SK-N-DZ (cell line): ENCODE measurements at regions not wholly inside any gene's neighbourhood (a gene's known extent, or its start where the extent isn't known, plus 50 kb on each side); places are given as distances from the start of the nearest gene placed in this dataset.

Source experiments
- DNase-seq: peaks from one replicate; pipeline ENCODE4 v3.0.0-alpha.2; 2015; ENCODE audit warnings: low spot score

DNA sequence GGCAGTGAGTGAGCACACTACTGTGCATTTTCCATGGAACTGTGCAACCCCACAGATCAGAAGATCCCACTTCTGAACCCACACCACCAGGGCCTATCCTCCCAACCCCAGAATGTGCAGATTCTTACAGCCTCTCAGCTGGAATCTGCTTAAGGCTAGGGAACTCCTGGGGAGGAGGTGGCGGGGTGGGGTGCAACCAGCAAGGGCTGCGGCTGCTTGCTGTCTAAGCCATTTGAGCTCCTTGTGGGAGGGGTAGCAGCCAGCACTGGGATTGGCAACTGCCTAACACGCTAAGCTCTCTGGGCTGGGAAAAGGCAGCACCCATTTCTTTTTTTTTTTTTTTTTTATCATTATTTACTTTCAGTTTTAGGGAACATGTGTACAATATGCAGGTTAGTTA lies 353.3 kb downstream of the RAB28 start:
- no peak for DNase-seq

DNA sequence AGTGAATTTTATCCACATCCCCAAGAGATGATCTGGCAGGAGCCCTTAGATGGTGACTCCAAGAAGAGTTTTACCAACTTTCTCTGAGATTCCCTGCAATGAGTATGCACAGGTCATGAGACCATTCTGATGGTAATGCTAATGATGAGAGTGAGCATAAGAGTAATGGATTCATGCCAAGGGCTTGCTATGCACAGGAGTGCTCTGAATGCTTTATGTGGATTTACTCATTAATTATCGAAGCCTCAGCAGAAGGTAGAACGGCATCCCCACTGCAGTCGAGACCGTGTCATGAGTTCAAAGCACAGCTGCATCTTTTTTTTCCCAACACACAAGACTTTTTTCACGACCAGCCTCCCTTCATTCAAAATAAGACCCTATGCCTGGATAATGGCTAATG lies 355.0 kb downstream of the RAB28 start:
- no peak for DNase-seq

DNA sequence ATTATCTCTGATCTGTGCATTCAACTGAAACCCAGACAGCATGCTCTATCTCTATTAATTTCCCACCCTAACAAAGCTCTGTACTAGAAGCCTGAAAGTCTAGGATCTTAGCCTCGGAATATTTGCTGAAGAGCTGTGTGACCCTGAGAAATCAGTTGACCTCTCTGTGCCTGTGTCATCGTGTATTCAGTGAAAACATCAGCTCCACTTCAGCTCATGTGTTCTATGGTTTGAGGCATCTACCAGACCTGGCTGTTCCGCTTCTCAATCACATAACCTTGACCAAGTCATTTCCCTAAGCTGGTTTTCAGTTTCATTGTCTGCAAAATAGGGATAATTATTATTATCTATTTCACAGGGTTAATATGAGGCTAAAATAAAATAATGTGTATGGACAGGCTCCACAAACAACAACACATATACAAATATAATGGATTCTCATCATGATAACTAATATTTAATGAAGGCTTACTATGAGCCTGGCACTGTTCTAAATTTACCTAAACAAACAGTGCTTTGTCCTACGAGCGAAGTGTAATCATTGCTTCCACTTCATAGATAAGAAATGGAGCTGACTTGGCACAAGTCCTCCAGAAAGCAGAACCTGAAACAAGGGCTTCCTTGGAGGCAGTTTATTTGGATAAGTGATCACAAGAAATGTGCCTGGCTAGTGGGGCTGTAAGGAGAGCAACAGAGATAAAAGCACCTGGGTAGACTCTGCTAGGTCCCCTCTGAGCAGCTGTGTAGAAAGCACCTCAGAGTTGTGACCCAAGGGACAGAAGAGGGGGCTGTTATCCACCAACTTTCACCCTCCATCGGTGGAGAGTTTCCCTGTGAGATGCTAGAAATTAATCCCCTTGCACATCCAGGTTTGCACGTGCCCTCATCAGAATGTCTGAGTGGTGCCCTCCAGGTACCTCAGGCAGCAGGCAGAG lies 356.9 kb downstream of the RAB28 start:
- DNase-seq: no peak

DNA sequence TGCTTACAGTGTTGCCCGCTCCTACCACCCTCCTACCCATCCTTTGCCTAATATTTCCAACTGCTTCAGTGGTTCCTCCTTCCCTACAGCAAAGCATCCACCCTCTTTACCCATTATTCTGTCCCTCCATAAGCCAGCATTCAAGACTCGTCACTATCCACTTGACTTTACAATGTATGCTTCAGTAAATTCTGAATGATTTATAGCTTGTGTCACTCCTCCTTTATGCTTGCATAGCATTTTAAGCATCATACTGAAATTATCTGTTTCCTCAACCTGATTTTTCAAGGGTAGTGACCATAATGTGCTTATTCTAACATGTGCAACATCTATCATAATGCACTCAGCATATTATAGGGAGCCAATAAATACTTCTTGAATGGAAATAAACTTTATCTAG lies 365.5 kb downstream of the RAB28 start:
- no peak for DNase-seq

DNA sequence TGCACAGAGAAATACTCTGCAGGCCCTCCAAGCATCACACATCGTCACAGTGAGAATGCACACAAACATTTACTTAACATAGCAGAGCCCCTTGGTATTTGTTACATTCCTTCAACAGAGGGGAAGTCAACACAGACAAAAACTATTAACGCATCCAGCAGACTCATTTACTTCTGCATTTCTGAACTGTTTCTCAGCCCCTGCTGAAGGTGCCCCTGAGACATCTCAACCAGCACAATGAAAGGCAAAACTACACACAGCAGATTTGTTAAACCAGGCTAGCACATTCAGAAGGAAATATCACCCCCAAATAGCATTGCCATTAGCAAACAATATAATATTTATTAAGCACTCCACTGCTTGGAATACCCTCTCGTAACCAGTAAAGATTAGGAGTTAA lies 367.0 kb downstream of the RAB28 start:
- no peak for DNase-seq

DNA sequence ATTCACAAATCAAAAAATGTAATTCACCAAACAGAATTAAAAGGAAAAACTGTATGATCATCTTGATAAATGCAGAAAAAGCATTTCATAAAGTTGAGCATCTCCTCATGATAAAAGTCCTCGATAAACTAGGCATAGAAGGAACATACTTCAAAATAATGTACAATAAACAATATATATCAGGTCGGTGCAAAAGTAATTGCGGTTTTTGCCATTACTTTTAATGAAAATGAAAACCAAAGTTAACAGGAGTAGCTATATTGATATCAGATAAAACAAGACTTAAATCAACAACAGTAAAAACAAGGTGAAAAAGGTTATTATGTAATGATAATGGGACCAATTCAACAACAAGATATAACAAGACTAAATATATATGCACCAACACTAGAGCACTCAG lies 372.1 kb downstream of the RAB28 start:
- no peak for DNase-seq

DNA sequence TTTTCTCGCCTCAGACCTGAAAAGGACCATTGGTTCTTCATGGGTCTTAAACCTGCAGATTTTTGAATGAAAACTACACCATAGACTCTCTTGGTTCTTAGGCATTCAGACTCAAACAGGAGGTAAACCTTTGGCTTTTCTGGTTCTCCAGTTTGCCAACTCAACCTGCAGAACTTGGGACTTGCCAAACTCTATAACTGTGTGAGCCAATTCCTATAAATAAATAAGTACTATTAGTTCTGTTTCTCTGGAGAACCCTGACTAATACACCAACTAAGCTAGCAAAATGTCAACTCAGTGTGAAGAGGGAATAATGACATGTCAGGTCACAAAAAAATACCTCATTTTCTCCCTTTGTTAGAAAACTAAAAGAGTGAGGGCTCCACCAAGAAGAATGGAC lies 374.6 kb downstream of the RAB28 start:
- no peak for DNase-seq

DNA sequence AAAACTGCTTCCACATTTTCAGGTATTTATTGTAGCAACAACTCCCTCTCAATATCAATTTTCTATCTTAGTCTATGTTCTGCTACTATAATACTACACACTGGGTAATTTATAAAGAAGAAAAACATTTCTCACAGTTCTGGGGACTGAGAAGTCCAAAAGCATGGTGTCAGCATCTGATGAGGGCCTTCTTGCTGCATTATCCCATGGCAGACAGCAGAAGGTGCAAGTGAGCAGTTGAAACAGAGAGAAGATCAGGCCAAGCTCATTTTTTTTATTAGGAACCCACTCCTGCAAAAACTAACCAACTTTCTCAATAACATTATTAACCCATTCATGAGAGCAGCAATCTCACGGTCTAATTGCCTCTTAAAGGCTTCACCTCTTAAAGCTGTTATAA lies 376.0 kb downstream of the RAB28 start:
- no peak for DNase-seq

DNA sequence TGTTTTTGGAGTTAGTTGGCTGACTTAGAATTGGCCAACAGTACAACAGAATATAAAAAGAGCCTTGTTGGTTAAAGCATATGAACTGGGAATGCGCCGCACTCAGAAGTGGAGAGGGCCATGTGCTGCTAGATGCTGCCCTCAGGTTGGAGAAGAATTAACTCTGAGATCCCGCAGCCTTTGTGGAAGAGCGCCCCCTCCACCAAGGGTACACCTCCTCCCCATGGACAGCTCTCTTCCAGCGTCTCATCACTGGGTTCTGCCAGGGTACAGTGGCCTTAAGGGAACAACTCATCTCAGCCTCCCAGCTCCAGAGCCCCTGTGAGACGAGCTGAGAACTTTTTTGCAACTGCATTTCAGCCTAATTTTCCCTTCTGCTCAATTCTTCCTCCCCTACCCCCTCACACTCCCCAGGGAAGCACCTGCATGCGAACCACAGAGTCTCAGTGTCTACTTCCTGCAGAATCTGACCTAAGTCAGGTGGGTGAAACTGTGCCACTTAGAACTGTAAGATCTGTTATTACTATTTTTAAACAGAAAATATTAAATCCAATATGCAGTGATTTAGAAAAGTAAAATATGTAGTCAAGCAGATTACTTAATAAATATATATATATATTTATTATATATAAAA lies 380.6 kb downstream of the RAB28 start:
- DNase-seq: no peak

DNA sequence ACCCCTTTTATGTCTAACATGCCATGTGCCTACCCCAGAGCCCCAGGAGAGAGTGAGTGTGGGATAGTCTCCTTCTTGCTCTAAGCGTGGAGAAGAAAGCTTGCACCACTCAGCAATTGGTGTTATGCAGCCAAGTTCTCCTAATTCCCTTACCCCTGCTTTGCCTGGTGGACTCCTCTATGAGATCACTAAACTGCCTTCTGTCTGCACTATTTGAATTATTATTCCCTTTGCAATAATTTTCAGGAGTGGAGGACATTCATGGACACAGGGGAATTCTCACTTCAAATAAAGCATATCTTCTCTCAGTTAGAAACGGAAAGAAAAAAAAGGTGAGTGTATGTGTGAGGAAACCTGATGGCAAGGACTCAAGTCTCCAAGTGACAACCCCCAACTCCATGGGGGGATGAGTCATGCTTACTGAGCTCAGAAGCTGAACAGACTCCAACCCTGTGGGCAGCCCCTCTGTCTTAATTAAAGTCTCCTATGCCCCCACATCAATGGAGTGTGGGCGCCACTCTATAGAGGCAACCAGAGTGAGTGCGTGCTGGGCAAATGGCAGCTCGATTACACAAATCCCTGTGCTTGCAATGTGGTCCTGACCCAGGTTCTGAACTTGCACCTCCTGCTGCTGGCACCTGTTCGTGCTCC lies 381.9 kb downstream of the RAB28 start:
- DNase-seq: no peak

DNA sequence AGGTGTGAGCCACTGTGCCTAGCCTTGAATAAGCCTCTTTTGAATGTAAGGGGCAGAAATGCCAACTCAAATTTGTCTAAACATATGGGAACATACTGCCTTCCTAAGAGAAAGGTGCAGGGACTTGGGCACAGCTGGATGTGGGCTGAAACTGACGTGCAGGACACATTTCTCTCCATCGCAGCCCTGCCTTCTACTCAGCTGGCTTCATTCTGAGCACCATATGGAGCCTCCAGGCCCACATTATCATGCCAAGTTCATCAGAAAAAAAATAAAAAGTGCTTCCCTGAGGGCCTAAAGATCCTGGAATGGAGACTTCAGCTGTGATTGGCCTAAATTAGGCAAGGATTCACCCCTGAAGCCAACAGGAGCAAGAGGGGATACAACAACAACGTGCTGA lies 386.2 kb downstream of the RAB28 start:
- DNase-seq: no peak

DNA sequence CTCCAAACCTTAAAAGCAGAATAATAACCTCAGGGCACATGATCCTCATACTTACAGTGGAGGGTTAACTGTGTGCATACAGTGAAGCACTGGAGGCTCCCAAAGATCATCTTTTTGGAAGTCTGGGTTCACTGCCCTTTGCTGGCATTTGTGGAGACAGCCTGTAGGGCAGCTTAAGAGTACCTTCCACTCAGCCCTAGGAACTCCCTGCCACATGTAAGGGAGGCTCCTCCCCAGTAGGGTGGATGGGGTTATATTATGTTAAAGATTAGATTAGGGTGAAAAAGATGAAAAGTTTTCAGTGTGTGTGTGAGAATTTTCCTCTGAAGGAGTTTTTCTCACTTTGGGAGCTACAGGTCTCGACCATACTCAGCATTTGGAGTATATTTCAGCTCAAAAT lies 388.4 kb downstream of the RAB28 start:
- DNase-seq: no peak

DNA sequence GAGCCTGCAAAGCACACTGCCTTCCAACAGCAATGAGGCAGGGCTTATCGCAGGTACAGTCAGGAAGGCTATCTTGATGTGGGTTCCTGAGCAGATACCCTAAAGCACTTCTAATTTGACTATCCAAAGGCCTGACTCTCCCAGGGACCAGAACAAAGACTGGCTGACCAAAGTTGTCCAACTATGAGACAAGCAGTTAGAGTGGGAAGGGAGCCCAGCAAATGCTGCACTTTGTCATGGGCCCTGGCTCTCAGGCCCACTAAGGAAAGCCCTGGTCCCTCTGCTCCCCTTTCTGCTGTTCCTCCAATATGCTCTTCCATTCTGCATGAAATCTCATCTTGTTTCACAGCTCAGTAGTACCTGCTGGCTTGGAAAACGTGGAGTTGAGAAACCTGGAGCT lies 391.0 kb downstream of the RAB28 start:
- DNase-seq: no peak

DNA sequence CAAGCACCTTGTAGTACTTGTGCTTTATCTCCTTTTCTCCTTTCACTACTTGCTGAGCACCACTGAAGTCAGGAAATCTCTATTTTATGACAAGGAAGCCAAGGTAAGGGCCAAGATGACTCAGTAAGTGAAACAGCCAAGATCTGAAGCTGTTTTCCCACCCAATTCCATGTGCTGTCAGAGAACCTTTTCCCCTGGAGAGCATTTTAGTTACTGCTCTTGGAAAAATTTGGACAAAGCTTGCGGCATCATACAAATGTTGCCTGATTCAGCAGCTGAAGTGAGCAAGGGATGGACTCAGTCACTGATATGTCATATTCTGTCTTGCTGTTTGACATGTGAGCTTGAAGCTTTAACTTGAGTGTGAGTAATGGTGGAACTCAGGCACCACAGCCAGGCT lies 391.4 kb downstream of the RAB28 start:
- no peak for DNase-seq

DNA sequence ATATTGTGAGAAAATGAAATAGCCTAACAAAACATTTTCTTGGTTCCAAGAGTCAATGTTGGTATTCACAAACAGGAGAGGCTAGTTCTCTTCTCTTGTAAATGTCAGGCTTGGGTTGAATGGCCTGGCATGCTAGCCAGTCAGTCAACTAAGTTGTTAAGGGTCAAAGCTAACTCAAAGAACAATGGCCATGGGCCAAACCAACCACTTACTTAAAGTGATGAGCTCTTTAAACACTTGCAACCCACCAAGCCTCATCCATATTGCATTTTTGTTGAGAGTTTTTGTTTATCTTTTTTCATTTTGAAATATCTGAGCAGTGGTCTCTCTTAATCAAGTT lies 394.5 kb downstream of the RAB28 start:
- no peak for DNase-seq

DNA sequence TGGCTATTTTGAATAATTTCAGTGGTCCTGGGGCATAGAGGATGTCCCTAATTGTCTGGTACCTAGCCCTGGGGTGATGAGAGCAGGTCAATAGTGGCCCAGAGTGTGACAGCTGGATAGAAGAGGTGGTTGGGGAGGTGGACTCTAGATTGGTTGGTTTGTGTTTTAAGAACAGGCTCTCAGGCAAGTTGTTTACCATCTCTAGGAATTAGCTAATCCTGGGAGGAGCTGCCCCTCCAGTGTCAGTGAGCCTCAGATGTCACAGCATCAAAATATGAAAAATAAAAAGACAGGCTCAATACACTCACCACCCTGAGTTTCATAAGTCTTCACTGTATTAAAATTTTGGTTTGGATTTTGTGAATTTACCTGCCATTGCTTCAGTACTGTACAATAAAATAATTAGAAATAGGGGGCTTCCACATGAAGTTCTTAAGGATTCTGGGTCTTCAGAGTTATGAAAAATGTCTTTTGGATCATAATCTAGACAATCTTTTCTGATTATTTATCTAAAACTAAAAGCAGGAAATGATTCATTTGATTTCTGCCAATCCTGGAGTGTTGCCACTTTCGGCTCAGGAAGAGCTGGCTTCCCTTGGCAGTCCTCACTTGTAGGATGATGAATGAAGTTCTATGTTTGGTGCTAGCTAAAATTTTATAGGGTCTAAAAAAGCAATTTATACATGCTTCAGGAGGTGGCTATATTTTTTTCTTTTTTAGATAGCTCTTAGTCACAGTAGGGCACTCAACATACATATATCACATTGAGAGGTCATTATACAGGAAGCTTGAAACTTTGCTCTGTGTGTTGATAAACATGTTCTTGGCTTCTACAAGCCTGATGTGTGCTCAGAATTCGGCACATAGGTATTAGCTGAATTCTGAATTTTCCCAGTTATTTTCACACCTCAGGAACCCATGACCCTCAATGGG lies 395.1 kb downstream of the RAB28 start:
- no peak for DNase-seq

DNA sequence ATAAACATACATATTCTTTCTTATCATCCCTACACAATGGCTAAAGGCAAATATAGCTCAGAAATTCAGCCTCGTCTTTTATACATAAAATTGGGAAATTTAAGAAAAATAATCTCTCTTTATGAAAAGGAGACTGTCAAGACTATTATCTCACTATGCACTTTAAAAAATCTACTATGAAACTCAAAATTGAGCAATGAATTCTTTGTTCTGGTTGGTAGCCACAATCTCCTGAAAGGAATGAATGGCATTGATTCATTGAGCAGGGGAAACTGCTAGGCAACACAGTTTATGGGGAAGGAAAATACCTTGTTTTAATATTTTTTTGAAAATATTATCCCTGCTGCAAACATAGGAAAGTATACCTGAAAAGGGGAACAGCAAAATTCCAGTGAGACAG lies 397.1 kb downstream of the RAB28 start:
- DNase-seq: no peak

DNA sequence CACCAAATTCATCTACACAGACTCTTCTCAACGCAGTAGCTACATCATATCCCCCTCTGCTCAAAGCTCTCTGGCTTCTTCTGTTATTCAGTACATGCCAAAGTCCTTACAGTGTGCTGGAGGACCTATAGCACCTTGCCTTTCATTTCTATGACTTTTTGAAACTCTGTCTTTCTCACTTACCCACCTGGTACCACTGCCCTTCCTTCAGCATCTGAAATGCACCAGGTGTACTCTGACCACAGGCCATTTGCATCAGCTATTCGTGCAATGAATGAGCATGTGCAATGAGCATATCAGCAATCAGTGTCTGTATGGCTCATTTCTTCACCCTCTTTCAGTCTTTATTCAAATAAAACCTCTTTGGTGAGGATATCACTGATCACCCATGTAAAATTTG lies 399.9 kb downstream of the RAB28 start:
- DNase-seq: no peak

DNA sequence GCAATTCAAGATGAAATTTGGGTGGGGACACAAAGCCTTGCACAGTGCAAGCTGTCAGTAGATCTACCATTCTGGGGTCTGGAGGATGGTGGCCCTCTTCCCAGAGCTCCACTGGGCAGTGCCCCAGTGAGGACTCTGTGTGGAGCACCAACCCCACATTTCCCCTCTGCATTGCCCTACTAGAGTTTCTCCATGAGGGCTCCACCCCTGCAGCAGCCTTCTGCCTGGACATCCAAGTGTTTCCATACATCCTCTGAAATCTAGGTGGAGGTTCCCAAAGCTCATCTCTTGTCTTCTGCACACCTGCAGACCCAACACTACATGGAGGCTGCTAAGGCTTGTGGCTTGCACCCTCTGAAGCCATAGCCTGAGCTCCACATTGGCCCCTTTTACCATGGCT lies 402.3 kb downstream of the RAB28 start:
- DNase-seq: no peak

DNA sequence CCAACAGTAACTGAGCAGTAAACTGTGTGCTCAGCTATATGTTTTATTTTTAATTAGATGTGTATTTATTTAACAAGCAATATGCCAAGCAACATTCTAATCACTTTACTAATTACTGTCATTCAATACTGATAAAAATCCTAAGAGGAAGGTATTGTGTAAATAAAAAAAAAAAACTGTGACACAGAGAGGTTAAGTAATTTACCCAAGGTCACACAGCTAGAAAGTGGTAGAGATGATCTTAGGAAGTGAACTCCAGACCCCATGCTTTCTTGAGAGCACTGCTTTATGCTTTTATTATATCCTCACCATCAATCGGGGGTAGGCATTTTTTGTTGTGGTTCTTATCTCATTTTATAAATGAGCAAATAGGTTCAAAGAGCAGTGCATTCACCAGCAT lies 417.1 kb downstream of the RAB28 start:
- DNase-seq: no peak

DNA sequence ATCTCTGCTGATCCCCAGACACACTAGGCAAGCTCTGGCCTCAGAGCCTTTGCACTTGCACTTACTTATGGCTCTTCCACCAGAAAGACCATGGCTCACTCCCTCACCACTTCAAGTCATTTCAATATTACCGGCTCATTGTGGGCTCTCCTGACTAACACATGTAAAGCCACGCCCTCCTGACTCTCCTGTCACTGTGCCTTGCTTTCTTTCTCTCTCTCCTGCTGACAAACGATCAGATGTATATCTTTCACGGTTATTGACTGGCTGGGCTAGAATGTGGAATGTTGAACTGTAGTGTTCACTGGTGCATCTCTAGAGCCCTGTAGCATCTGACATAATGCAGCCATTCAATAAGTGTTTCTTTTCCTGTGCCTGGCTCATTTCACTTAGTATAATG lies 425.1 kb downstream of the RAB28 start:
- DNase-seq: peak; percentile 32
